ENCODE measurements at regions not wholly inside any gene's neighbourhood (a gene's known extent, or its start where the extent isn't known, plus 50 kb on each side); places are given as distances from the start of the nearest gene placed in this dataset.

DNA sequence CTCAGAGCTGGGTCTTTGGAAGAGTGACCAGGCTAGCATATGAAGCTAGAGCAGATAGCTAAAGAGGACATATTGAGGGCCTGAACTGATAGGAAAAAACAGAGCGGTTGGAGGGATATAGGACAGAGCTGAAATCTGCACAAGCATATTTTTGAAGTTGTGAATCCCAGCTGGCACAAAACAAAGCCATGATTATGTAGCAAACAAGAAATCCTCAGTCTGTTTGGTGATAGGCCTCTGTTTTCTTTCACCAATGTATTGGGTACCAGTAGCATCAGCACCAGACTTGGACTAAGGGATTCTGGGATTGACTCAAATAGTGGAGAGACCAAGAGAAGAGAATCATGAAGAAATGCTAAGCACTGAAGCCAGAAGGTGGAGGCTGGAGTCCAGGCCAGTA is 151.0 kb downstream of the FAM43A start:
- ATAC-seq (ENCODE audit: low read depth in 2 of 2) (no peak), DNase-seq (no peak)
- Mint-ChIP-seq H3K27ac (no peak overlapping the region), H3K4me1 (peaks cover 0 to 7% (median 0%) of the 10 kb centered on the region in 3 donors), H3K9me3 (no peaks in the 10 kb centered on the region), H3K27me3 (no peaks in the 10 kb centered on the region), H3K36me3 (no peaks in the 10 kb centered on the region), H3K4me3 (no peak overlapping the region)

DNA sequence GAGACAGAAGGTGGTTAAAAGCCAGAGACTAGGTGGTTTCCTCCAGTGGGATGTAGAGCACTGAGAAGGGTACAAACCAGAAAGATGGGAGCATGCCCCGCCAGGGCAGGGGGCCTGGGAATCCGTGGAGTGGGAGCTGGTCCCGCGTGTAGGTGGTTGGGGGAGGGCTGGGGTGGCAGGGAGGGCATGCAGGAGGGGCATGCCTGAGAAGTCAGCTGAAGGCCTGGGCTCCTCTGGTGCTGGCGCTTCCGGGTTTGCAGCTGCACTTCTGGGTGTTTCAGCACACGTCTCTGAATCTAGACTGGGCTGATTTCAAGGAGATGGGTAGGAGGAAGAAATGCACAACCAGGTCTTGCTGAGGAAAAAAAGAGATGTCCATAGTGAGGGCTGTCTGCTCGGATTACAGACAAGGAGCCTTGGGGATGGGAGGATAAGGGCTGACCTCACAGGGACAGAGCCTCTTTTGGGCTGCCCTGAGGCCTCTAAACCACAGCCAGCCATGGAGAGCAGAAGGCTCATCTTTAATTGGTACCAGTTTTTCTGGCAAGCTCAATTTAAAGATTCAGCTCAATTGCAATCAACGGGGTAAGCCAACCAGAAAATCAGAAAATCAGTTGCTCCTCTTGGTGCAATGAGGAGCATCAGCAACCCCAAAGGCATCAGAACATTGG is 151.9 kb downstream of the FAM43A start:
- Mint-ChIP-seq H3K9me3 (no peaks in the 10 kb centered on the region), H3K4me1 (peaks cover 0 to 7% (median 0%) of the 10 kb centered on the region in 3 donors), H3K27ac (peak overlapping the region in 2 of 6 donors; percentile 42 to 67), H3K27me3 (no peaks in the 10 kb centered on the region), H3K4me3 (peak overlapping the region in 1 of 8 donors; percentile 30), H3K36me3 (no peaks in the 10 kb centered on the region)
- ATAC-seq (ENCODE audit: low read depth in 2 of 2) (no peak), DNase-seq (no peak)

DNA sequence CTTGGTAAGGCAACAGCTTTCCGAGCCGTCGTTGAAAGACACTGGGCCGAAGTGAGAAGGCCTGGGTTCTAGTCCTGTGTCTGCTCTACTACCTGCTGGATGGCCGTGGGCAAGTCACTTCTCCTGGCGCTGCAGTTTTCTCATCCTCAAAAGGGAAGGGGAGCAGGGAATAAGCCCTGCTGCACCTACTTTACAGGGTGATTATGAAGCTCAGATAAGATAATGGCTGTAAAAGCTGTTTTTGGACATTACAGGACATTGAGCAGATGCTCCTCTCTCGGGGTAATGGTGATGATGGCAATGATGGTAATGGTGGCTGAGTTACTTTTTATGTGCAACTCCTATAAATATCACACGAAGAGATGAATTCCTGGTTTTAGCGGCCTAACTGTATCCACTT is 152.6 kb downstream of the FAM43A start:
- ATAC-seq (ENCODE audit: low read depth in 2 of 2) (no peak), DNase-seq (no peak)
- H3K27ac Mint-ChIP-seq, result no peak overlapping the region
- no peaks in the 10 kb centered on the region for H3K9me3 Mint-ChIP-seq
- H3K4me3 Mint-ChIP-seq, result no peak overlapping the region
- no peaks in the 10 kb centered on the region for H3K36me3 Mint-ChIP-seq
- peaks cover 0 to 7% (median 0%) of the 10 kb centered on the region in 3 donors for H3K4me1 Mint-ChIP-seq
- no peaks in the 10 kb centered on the region for H3K27me3 Mint-ChIP-seq

DNA sequence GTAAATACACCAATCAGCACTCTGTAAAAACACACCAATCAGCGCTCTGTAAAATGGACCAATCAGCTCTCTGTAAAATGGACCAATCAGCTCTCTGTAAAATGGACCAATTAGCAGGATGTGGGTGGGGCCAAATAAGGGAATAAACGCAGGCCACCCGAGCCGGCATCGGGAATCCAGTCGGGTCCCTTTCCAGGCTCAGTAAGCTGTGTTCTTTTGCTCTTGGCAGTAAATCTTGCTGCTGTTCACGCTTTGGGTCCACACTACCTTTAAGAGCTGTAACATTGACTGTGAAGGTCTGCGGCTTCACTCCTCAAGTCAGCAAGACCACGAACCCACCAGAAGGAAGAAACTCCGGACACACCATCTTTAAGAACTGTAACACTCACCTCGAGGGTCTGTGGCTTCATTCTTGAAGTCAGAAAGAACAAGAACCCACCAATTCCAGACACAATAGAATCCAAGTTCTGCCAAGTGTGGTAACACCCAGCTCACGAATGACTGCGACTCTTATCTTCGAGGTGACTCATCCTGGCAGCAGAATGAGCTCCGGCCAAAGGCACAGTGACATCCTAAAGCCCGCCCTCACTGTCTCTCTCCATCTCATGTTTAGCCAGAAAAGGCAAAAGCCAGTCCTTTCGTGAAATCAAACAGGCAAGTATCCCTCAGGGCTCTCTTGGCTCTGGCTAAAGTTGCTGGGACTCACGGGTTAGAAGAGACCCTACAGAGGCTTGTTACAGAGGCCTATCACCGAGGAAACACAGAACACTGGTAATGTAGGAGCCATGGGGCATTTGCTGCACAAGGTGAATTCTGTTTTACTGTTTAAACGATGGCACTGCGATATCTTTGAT is 155.2 kb downstream of the FAM43A start:
- Mint-ChIP-seq H3K36me3 (no peaks in the 10 kb centered on the region), H3K4me1 (no peaks in the 10 kb centered on the region), H3K9me3 (no peaks in the 10 kb centered on the region), H3K4me3 (peak overlapping the region in 1 of 8 donors; percentile 1), H3K27me3 (no peaks in the 10 kb centered on the region), H3K27ac (no peak overlapping the region)
- ATAC-seq (ENCODE audit: low read depth in 2 of 2) (no peak), DNase-seq (no peak)

DNA sequence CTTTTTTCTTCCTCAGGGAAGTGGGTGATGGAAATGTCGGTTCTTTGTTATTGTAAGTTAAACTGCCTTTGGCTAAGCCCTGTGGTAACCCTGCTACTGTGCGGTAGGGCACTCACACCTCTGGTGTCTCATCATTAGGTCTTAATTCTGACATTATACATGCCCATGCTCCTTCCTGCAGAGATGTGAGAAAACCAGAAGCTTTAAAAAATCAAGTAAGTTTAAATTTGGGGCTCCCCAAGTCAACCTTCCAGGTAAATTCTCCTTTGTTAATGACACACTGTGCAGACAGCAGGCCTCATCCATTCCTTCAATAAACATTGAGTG is 155.8 kb downstream of the FAM43A start:
- Mint-ChIP-seq H3K36me3 (no peaks in the 10 kb centered on the region), H3K4me1 (no peaks in the 10 kb centered on the region), H3K4me3 (no peak overlapping the region), H3K9me3 (no peaks in the 10 kb centered on the region), H3K27ac (peak overlapping the region in 1 of 6 donors; percentile 20), H3K27me3 (no peaks in the 10 kb centered on the region)
- ATAC-seq (ENCODE audit: low read depth in 2 of 2) (no peak), DNase-seq (no peak)

DNA sequence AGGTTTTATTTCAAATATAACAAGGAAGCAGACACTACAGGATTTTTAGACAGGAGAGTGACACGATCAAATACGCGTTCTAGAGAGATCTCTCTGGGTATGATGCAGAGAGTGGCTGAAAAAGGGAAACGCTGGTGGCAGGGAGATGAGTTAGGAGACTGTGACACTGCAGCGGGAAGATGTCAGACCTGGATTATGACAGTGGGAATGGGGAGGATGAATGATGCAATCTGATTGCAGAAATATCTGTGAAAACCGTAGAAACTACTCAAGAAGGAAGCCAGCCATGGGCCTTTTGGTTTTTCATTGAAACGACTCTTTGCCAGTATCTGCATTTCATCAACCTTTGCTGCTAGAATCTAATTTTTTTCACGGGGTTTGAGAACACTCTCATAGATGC is 157.9 kb downstream of the FAM43A start:
- no peak overlapping the region for H3K4me3 Mint-ChIP-seq
- no peak overlapping the region for H3K27ac Mint-ChIP-seq
- no peaks in the 10 kb centered on the region for H3K9me3 Mint-ChIP-seq
- no peak for ATAC-seq (ENCODE audit: low read depth in 2 of 2)
- H3K36me3 Mint-ChIP-seq, result no peaks in the 10 kb centered on the region
- DNase-seq, result no peak
- no peaks in the 10 kb centered on the region for H3K4me1 Mint-ChIP-seq
- H3K27me3 Mint-ChIP-seq, result no peaks in the 10 kb centered on the region

DNA sequence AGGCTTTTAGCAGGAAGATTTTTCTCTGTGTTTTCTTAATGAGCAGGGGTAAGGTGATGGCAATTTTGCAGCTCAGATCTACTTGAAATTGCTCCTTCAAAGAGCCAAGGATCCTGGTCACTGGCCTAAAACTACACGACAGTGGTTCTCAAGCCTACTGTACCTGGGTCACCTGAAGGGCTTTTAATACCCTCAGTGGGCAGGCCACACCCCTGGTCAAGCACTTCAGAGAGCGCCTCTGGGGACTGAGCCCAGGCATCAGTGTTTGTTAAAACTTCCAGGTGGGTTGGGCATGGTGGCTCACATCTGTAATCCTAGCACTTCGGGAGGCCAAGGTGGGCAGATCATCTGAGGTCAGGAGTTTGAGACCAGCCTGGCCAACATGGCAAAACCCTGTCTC is 158.4 kb downstream of the FAM43A start:
- ATAC-seq (ENCODE audit: low read depth in 2 of 2), result no peak
- H3K4me1 Mint-ChIP-seq, result no peaks in the 10 kb centered on the region
- no peak overlapping the region for H3K4me3 Mint-ChIP-seq
- no peaks in the 10 kb centered on the region for H3K27me3 Mint-ChIP-seq
- H3K36me3 Mint-ChIP-seq, result no peaks in the 10 kb centered on the region
- H3K9me3 Mint-ChIP-seq, result no peaks in the 10 kb centered on the region
- no peak for DNase-seq
- H3K27ac Mint-ChIP-seq, result no peak overlapping the region

DNA sequence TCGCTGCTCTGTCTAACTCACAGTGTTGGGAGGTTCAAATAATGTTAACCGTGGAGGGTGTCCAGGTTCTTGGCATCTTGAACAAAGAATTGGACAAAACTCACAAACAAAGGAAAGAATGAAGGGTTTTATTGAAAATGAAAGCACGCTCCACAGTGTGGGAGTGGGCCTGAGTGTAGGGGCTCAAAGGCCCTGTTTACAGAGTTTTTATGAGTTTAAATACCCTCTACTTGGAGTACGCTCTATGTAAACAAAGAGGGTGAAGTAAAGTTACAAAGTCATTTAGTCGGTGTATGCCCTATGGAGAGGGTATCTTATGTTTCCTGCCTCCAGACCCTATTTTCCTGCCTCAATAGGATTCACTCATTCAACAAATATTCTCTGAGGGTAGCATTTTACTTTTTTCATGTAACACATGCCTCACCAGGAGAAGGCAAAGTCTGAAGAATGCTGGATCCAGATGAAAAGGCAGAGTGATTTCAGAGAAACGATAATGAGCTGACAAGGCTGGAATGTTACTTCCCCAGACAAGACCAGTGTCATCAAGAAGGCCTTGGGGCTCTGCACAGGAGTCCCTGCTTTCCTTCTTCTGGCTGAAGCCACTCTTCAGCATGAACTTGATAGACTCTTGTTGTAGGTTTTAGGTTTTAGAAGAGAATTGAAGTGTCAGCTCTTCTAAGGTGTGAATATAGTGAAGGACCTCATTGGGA is 163.6 kb downstream of the FAM43A start:
- Mint-ChIP-seq H3K36me3 (no peaks in the 10 kb centered on the region), H3K4me3 (no peak overlapping the region), H3K27ac (peak overlapping the region in 2 of 6 donors; percentile 34 to 90), H3K9me3 (peaks cover 0 to 1% (median 0%) of the 10 kb centered on the region in 7 donors), H3K4me1 (no peaks in the 10 kb centered on the region), H3K27me3 (peaks cover 0 to 9% (median 5%) of the 10 kb centered on the region in 3 donors)
- DNase-seq (no peak), ATAC-seq (ENCODE audit: low read depth in 2 of 2) (no peak)

DNA sequence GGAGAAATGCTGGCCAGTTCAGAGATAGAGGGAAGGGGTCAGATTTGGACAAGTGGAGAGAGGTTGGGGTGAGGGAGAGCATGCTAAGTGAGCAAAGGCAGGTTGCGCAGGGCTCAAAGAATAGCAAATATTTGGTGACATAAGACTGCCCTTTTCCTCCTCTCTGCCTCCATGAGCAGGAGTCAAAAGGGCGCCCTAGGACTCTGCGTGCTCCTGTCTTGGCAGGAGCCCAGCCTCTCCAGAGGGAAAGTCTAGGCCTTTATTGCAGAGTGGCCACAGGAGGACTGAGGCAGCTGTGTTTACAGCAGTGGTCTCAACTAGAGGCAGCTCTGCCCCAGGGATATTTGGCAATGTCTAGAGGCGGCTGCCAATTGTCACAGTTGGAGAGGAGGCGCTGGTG is 165.6 kb downstream of the FAM43A start:
- DNase-seq, result no peak
- peaks cover 0 to 1% (median 0%) of the 10 kb centered on the region in 7 donors for H3K9me3 Mint-ChIP-seq
- no peaks in the 10 kb centered on the region for H3K4me1 Mint-ChIP-seq
- no peak for ATAC-seq (ENCODE audit: low read depth in 2 of 2)
- H3K27me3 Mint-ChIP-seq, result peaks cover 0 to 9% (median 5%) of the 10 kb centered on the region in 3 donors
- no peaks in the 10 kb centered on the region for H3K36me3 Mint-ChIP-seq
- H3K4me3 Mint-ChIP-seq, result no peak overlapping the region
- no peak overlapping the region for H3K27ac Mint-ChIP-seq

DNA sequence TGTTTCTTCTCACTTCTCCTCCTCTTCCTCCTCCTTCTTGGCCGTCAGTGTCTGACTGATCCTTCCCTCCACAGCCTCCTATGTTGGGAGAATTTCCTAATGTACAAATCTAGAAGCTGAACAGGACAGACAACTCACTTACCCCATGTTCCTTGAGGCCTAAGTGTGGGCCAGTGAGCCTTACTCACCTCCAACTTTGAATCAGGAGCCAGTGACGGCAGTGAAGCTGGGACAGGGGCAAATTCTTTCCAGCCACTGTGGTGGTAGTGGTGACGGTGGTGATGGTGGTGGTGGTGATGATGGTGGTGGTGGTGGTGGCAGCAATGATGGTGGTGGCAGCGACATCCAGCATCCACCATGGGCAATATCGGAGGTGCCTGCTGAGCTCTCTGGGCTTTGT is 166.3 kb downstream of the FAM43A start:
- H3K4me3 Mint-ChIP-seq, result no peak overlapping the region
- H3K27ac Mint-ChIP-seq, result no peak overlapping the region
- no peaks in the 10 kb centered on the region for H3K4me1 Mint-ChIP-seq

DNA sequence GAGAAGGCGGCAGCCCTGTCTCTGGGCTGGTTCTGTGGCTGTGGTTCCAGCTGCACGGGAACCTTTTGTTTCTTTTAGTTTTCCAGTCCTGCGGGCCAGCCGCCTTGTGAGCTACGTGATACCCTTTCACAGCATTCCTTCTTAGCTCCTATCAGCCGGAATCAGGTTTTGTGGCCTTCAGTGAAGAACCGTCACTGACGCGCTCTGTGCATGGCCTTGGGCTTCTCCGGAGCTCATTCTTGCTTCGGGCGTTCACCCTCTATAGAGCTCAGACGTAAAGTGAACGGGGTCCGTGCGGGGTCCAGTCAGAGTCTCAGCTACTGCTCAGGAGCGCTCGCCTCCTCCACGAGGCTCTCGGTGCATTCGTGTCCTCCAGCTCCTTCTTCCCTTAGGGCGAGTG is 166.7 kb downstream of the FAM43A start:
- no peak for ATAC-seq (ENCODE audit: low read depth in 2 of 2)
- H3K36me3 Mint-ChIP-seq, result no peaks in the 10 kb centered on the region
- H3K4me1 Mint-ChIP-seq, result no peaks in the 10 kb centered on the region
- peaks cover 0 to 1% (median 0%) of the 10 kb centered on the region in 7 donors for H3K9me3 Mint-ChIP-seq
- H3K27me3 Mint-ChIP-seq, result peaks cover 0 to 9% (median 5%) of the 10 kb centered on the region in 3 donors
- H3K27ac Mint-ChIP-seq, result peak overlapping the region in 1 of 6 donors; percentile 91
- H3K4me3 Mint-ChIP-seq, result no peak overlapping the region
- DNase-seq, result no peak

More for the DNA sequence above, 166.3 kb downstream of the FAM43A start:
- no peak for ATAC-seq (ENCODE audit: low read depth in 2 of 2)
- no peak for DNase-seq
- Mint-ChIP-seq H3K9me3 (peaks cover 0 to 1% (median 0%) of the 10 kb centered on the region in 7 donors), H3K36me3 (no peaks in the 10 kb centered on the region), H3K27me3 (peaks cover 0 to 9% (median 5%) of the 10 kb centered on the region in 3 donors)

DNA sequence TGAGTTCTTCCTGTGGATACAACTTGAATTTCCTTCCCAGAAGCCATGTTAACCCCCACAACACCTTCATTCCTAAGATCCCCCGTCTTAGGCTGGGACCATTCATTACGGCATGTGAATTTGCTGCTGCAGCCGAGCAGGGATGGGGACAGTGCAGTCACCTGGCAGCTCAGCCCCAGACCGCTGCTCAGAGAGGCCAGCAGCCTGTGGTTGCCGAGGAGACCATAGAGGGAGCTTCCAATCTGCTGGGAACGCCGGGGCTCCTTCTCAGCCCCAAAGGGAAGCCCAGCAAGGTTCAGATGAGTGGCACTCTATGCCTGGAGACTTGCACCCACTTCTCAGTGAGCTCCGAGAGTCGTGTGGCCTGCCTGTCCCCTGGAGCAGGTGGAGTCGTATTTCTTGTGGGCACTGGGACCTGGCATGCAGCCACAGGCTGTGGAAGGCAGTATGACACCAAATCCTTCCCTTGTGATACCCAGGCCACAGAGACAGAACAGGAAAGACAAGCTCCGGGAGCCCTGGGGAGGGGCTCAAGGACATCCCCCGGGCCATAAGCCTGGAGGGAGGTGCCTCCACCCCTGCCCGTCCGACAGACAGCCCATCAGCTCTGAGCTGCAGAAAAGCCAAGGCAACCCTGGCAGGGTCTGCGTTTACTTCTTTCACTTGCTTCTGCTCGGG is 167.3 kb downstream of the FAM43A start:
- Mint-ChIP-seq H3K27me3 (peaks cover 0 to 9% (median 5%) of the 10 kb centered on the region in 3 donors), H3K36me3 (no peaks in the 10 kb centered on the region), H3K9me3 (peaks cover 0 to 1% (median 0%) of the 10 kb centered on the region in 7 donors), H3K4me1 (no peaks in the 10 kb centered on the region), H3K4me3 (no peak overlapping the region), H3K27ac (peak overlapping the region in 3 of 6 donors; percentile 65 to 91 (median 73))
- no peak for ATAC-seq (ENCODE audit: low read depth in 2 of 2)
- DNase-seq, result no peak

DNA sequence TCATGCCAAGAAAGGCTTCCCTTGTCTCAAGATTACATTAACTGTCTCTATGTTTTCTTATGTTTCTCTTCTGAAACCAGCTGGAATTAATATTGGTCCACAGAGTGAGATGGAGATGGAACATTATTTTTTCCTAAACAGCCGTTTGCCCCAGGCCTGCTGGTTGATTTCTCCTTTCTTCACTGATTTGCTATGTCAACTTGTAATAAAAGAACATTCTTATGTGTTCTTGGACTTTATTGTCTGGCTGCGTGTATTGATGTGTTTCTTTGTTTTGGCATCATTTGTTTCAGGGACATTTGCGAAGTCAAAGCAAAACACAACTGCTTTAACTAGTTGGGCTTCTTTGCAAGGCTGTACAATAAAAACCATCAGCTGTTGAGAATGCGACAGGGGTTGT is 168.5 kb downstream of the FAM43A start:
- no peak for ATAC-seq (ENCODE audit: low read depth in 2 of 2)
- Mint-ChIP-seq H3K9me3 (peaks cover 0 to 4% (median 0%) of the 10 kb centered on the region in 7 donors), H3K36me3 (peaks cover 0 to 4% of the 10 kb centered on the region in 2 donors), H3K27me3 (peaks cover 5 to 9% (median 9%) of the 10 kb centered on the region in 3 donors), H3K27ac (no peak overlapping the region), H3K4me3 (no peak overlapping the region), H3K4me1 (no peaks in the 10 kb centered on the region)
- no peak for DNase-seq

Data from naive B cell (primary cell).